Right lobe of liver (tissue), 4 donors: ENCODE measurements at regions not wholly inside any gene's neighbourhood (a gene's known extent, or its start where the extent isn't known, plus 50 kb on each side); places are given as distances from the start of the nearest gene placed in this dataset.

Experiments used
- CTCF ChIP-seq, 4 donors: fragments of 200-600 bp in 3 of 4; fragments of 450-650 bp in 1 of 4; IDR thresholded peaks; one replicate each; pipeline versions ENCODE4 v1.5.1 to v1.8.0; 2016 to 2022; ENCODE audit warnings: antibody characterized with exemption in 4 of 4, mild to moderate bottlenecking in 2 of 4
- POLR2A ChIP-seq: fragments of 450-650 bp; IDR thresholded peaks from one replicate; pipeline ENCODE4 v1.6.1; 2017; ENCODE audit warnings: antibody characterized with exemption, mild to moderate bottlenecking
- donor health status: DM: no; HTN: no; CAD: no.
- donor health status: DM: no; HTN: no; CAD: no.
- donor health status: DM: no; HTN: yes; CAD: no.

GRCh38 chr17:34130544-34130943, 124.5 kb upstream of the CCL2 start:
- TF ChIP-seq POLR2A (no peak), CTCF (IDR thresholded peaks at IDR 0.05) (no peak)
